ENCODE measurements at regions not wholly inside any gene's neighbourhood (a gene's known extent, or its start where the extent isn't known, plus 50 kb on each side); places are given as distances from the start of the nearest gene placed in this dataset.

DNA sequence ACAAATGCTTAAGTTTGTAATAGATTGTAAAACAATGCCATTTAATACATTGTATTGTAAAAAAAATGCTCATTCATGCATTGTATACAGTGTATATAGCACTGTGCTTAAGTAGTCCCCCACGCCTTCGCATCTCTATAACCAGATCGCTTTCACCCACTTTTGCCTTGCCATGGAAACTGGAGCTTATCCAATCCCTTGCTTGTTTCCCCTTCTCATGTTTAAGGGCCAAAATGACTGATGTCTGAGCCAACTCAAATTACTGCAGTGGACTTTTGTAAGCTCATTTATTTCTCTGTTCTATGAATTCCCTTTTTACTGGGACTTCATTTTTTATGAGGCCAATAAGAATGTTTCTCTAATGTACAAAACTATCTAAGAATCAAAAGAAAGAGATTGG is 730.9 kb upstream of the GJE1 start:
- H3K4me1 ChIP-seq (ENCODE audit: insufficient read depth, low read length, poor library complexity, severe bottlenecking), result no peaks in the 10 kb centered on the region

GRCh38 chr6:141401168-141401567 is 731.6 kb upstream of the GJE1 start:
- no TSS peak for BruUV-seq (replicated peaks)
- no peaks in the 10 kb centered on the region for H3K9me3 ChIP-seq (ENCODE audit: low read depth, low read length, poor library complexity, severe bottlenecking)
- no peak for DNase-seq (ENCODE audit: low spot score)
- H3K4me3 ChIP-seq (ENCODE audit: low read depth, low read length, poor library complexity, severe bottlenecking), result no peak overlapping the region
- H3K27ac ChIP-seq (ENCODE audit: low read depth, low read length, poor library complexity, severe bottlenecking), result no peak overlapping the region
- intact Hi-C loops (cut with micrococcal nuclease; ENCODE audit: unreplicated experiment), result no loop called here
- POLR2A ChIA-PET (ENCODE audit: low non-redundant PET), result no interaction called here
- TF ChIP-seq, protein P1, sequence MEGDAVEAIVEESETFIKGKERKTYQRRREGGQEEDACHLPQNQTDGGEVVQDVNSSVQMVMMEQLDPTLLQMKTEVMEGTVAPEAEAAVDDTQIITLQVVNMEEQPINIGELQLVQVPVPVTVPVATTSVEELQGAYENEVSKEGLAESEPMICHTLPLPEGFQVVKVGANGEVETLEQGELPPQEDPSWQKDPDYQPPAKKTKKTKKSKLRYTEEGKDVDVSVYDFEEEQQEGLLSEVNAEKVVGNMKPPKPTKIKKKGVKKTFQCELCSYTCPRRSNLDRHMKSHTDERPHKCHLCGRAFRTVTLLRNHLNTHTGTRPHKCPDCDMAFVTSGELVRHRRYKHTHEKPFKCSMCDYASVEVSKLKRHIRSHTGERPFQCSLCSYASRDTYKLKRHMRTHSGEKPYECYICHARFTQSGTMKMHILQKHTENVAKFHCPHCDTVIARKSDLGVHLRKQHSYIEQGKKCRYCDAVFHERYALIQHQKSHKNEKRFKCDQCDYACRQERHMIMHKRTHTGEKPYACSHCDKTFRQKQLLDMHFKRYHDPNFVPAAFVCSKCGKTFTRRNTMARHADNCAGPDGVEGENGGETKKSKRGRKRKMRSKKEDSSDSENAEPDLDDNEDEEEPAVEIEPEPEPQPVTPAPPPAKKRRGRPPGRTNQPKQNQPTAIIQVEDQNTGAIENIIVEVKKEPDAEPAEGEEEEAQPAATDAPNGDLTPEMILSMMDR (conservative IDR thresholded peaks at IDR 0.05; ENCODE audit: low read depth, low read length), result no peak
- TF ChIP-seq EZH2 (IDR thresholded peaks at IDR 0.05; ENCODE audit: borderline replicate concordance, low read depth, low read length, poor library complexity, severe bottlenecking), result no peak
- H3K27me3 ChIP-seq (replicated peaks; ENCODE audit: insufficient read depth, low read depth, low read length, poor library complexity), result no peaks in the 10 kb centered on the region
- no peaks in the 10 kb centered on the region for H3K36me3 ChIP-seq (ENCODE audit: insufficient read depth, low read length, poor library complexity, severe bottlenecking)
- no peaks in the 10 kb centered on the region for H3K4me1 ChIP-seq (ENCODE audit: insufficient read depth, low read length, poor library complexity, severe bottlenecking)
- CTCF ChIA-PET, result no interaction called here

More for the DNA sequence above, 730.9 kb upstream of the GJE1 start:
- ChIA-PET CTCF (interaction anchor here (0.5 kb wide), 1 partner anchor 161 kb away, joined by 10 read pairs; no protein-coding TSS in a partner anchor), POLR2A (ENCODE audit: low non-redundant PET) (no interaction called here)
- intact Hi-C loops (cut with micrococcal nuclease; ENCODE audit: unreplicated experiment), result no loop called here
- TF ChIP-seq, protein P1 (conservative IDR thresholded peaks at IDR 0.05; ENCODE audit: low read depth, low read length), result no peak
- TF ChIP-seq EZH2 (IDR thresholded peaks at IDR 0.05; ENCODE audit: borderline replicate concordance, low read depth, low read length, poor library complexity, severe bottlenecking), result no peak
- BruUV-seq (replicated peaks), result no TSS peak
- H3K27me3 ChIP-seq (replicated peaks; ENCODE audit: insufficient read depth, low read depth, low read length, poor library complexity), result no peaks in the 10 kb centered on the region
- no peaks in the 10 kb centered on the region for H3K9me3 ChIP-seq (ENCODE audit: low read depth, low read length, poor library complexity, severe bottlenecking)
- no peaks in the 10 kb centered on the region for H3K36me3 ChIP-seq (ENCODE audit: insufficient read depth, low read length, poor library complexity, severe bottlenecking)
- no peak overlapping the region for H3K4me3 ChIP-seq (ENCODE audit: low read depth, low read length, poor library complexity, severe bottlenecking)
- H3K27ac ChIP-seq (ENCODE audit: low read depth, low read length, poor library complexity, severe bottlenecking), result no peak overlapping the region
- DNase-seq (ENCODE audit: low spot score), result no peak

DNA sequence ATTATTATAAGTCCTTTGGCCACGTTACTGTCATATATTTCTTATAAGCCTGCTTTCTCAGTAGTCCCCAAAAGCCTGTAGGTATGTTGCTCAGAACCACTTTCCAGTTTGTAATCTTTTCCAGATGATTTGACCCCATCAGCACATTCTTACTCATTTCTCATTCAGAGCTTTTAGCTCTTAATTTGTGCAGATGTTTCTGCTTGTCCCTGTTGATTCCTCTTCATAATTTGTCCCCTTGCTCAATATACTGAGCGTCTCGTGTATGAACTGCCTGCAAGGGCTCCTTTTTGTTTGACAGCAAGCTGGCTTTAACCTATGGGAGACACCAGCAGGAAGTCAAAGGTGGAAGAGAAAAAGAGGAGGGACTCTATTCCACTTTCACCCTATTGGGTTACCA is 733.8 kb upstream of the GJE1 start:
- no peak overlapping the region for H3K4me3 ChIP-seq (ENCODE audit: low read depth, low read length, poor library complexity, severe bottlenecking)
- CTCF ChIA-PET, result no interaction called here
- POLR2A ChIA-PET (ENCODE audit: low non-redundant PET), result no interaction called here
- no peaks in the 10 kb centered on the region for H3K9me3 ChIP-seq (ENCODE audit: low read depth, low read length, poor library complexity, severe bottlenecking)
- no peak for TF ChIP-seq EZH2 (IDR thresholded peaks at IDR 0.05; ENCODE audit: borderline replicate concordance, low read depth, low read length, poor library complexity, severe bottlenecking)
- TF ChIP-seq, protein P1 (conservative IDR thresholded peaks at IDR 0.05; ENCODE audit: low read depth, low read length), result no peak
- no peak overlapping the region for H3K27ac ChIP-seq (ENCODE audit: low read depth, low read length, poor library complexity, severe bottlenecking)
- BruUV-seq (replicated peaks), result no TSS peak
- DNase-seq (ENCODE audit: low spot score), result no peak
- H3K4me1 ChIP-seq (ENCODE audit: insufficient read depth, low read length, poor library complexity, severe bottlenecking), result no peaks in the 10 kb centered on the region
- intact Hi-C loops (cut with micrococcal nuclease; ENCODE audit: unreplicated experiment), result no loop called here
- no peaks in the 10 kb centered on the region for H3K36me3 ChIP-seq (ENCODE audit: insufficient read depth, low read length, poor library complexity, severe bottlenecking)
- H3K27me3 ChIP-seq (replicated peaks; ENCODE audit: insufficient read depth, low read depth, low read length, poor library complexity), result no peaks in the 10 kb centered on the region

Data from A673 (cell line).